K562 (cell line): ENCODE measurements at regions not wholly inside any gene's neighbourhood (a gene's known extent, or its start where the extent isn't known, plus 50 kb on each side); places are given as distances from the start of the nearest gene placed in this dataset.

ENCODE experiments used
- ATAC-seq: fragments of 200-7000 bp; cut with Tn5 transposase; 3 replicates; pipeline ENCODE4 v1.9.1; 2020; ENCODE audit warnings: moderate library complexity
- BruUV-seq: library from RNA; stranded (reverse); fragments of 400-500 nt; replicated peaks from 2 replicates; lab custom pipeline; 2021; lab: Mats Ljungman, UMichigan
- CTCF ChIA-PET: fragments of 300-600 bp; formaldehyde crosslinking; extraction: SDS; loops from one replicate; lab custom pipeline; 2021; ENCODE audit warnings: low intra/inter-chr PET ratio; lab: Yijun Ruan, JAX
- POLR2A ChIA-PET: fragments of 300-600, 350-650 bp; sonication (Branson Sonifier 250); formaldehyde crosslinking; extraction: SDS; loops from one replicate; lab custom pipeline; 2021; ENCODE audit warnings: antibody characterized with exemption, inconsistent platforms; lab: Yijun Ruan, JAX
- DNase-seq, 4 experiments: peaks; one replicate each; pipeline versions ENCODE4 v3.0.0 to v3.0.0-alpha.2; 2011 to 2018; ENCODE audit warnings: low spot score in 3 of 4, mixed read lengths in 3 of 4; ENCODE audit errors: extremely low read depth in 1 of 4
- FAIRE-seq: peaks from 2 replicates; lab custom pipeline; 2011; peaks lifted over from hg19 to GRCh38; lab: Jason Lieb, UNC
- H2AFZ ChIP-seq: 2 replicates; pipeline ENCODE4 v1.6.0; 2011; ENCODE audit warnings: low read depth, low read length, control low read depth, inconsistent platforms
- H3K27ac ChIP-seq: fragments of 200-600 bp; 3 replicates; pipeline ENCODE4 v1.8.0; 2011; ENCODE audit warnings: low read depth, mild to moderate bottlenecking, control low read depth, inconsistent platforms, low read length, moderate library complexity, mixed read lengths; ENCODE audit errors: extremely low read depth
- H3K27me3 ChIP-seq, 2 experiments: fragments of 300-600 bp in 1 of 2; 2 replicates in 1 of 2; 3 replicates in 1 of 2; pipeline versions ENCODE4 v1.6.0 to v1.8.0; 2011; ENCODE audit warnings: inconsistent platforms in 2 of 2, low read length in 2 of 2, mild to moderate bottlenecking in 1 of 2, mixed read lengths in 1 of 2, moderate library complexity in 1 of 2; ENCODE audit not compliant: control insufficient read depth in 2 of 2, insufficient read depth in 2 of 2
- H3K36me3 ChIP-seq: fragments of 300-600 bp; 3 replicates; pipeline ENCODE4 v1.8.0; 2011; ENCODE audit warnings: mild to moderate bottlenecking, low read length, inconsistent platforms; ENCODE audit not compliant: control insufficient read depth, insufficient read depth
- H3K4me1 ChIP-seq, 2 experiments: fragments of 200-600 bp in 1 of 2; replicated peaks in 1 of 2; 2 replicates in 1 of 2; 3 replicates in 1 of 2; pipeline versions ENCODE4 v1.5.1 to v1.8.0; 2011; ENCODE audit warnings: inconsistent platforms in 2 of 2, low read length in 2 of 2, mild to moderate bottlenecking in 1 of 2, mixed read lengths in 1 of 2, moderate library complexity in 1 of 2; ENCODE audit not compliant: control insufficient read depth in 2 of 2, insufficient read depth in 2 of 2
- H3K4me2 ChIP-seq: 2 replicates; pipeline ENCODE4 v1.6.1; 2011; ENCODE audit warnings: low read length, control low read depth, inconsistent platforms, mixed read lengths; ENCODE audit not compliant: insufficient read depth
- H3K4me3 ChIP-seq: fragments of 200-600 bp; sonication (generic), shearing (Covaris generic); 2 replicates; pipeline ENCODE4 v1.5.1; 2016; ENCODE audit warnings: control low read depth, inconsistent platforms
- H3K79me2 ChIP-seq: fragments of 200-600 bp; 3 replicates; pipeline ENCODE4 v1.8.0; 2011; ENCODE audit warnings: low read length, inconsistent platforms; ENCODE audit not compliant: control insufficient read depth, insufficient read depth
- H3K9ac ChIP-seq, 2 experiments: 2 replicates each; pipeline versions ENCODE4 v1.6.0 to v1.6.1; 2011; ENCODE audit warnings: low read depth in 2 of 2, low read length in 2 of 2, control low read depth in 1 of 2, inconsistent platforms in 1 of 2, mild to moderate bottlenecking in 1 of 2, mixed read lengths in 1 of 2; ENCODE audit not compliant: insufficient read depth in 1 of 2
- H3K9me1 ChIP-seq: one replicate; pipeline ENCODE4 v1.6.0; 2011; ENCODE audit warnings: inconsistent platforms, mild to moderate bottlenecking, low read length, moderate library complexity; ENCODE audit not compliant: control insufficient read depth, insufficient read depth
- H3K9me3 ChIP-seq: replicated peaks from 2 replicates; pipeline ENCODE4 v1.5.1; 2011; ENCODE audit warnings: low read depth, low read length, inconsistent platforms; ENCODE audit not compliant: control insufficient read depth, insufficient read depth
- H4K20me1 ChIP-seq: replicated peaks from 2 replicates; pipeline ENCODE4 v1.6.1; 2011; ENCODE audit warnings: low read length, inconsistent platforms, mixed read lengths; ENCODE audit not compliant: control insufficient read depth, insufficient read depth
- CHCHD3 ChIP-seq: fragments of 250-450 bp; sonication (Bioruptor Pico); IDR thresholded peaks from 2 replicates; pipeline ENCODE4 v2.1.2; 2022; ENCODE audit warnings: mild to moderate bottlenecking
- GATAD2B ChIP-seq: fragments of 450-650 bp; IDR thresholded peaks from 2 replicates; pipeline ENCODE4 v1.6.1; 2017; ENCODE audit warnings: mild to moderate bottlenecking, borderline replicate concordance
- HDAC2 ChIP-seq: fragments of 450-650 bp; IDR thresholded peaks from 2 replicates; pipeline ENCODE4 v1.6.1; 2016; ENCODE audit warnings: mild to moderate bottlenecking
- HMGN3 ChIP-seq: IDR thresholded peaks from 2 replicates; pipeline ENCODE4 v1.6.1; 2011; ENCODE audit warnings: borderline replicate concordance, low read depth, mild to moderate bottlenecking, mixed read lengths, low read length; ENCODE audit not compliant: insufficient read length; ENCODE audit errors: extremely low read depth
- HNRNPH1 ChIP-seq: fragments of 200-400 bp; formaldehyde crosslinking; optimal IDR thresholded peaks from 2 replicates; pipeline ENCODE3; 2017; ENCODE audit warnings: low read depth, mild to moderate bottlenecking, low read length, moderate library complexity
- JUND ChIP-seq, 2 experiments: IDR thresholded peaks; 2 replicates in 1 of 2; 3 replicates in 1 of 2; pipeline ENCODE4 v1.6.1; 2011; ENCODE audit warnings: borderline replicate concordance in 2 of 2, low read depth in 2 of 2, low read length in 2 of 2, improper control_type of control experiment in 1 of 2, missing biosample characterization in 1 of 2, missing genetic modification characterization in 1 of 2, missing genetic modification reagents in 1 of 2
- MED1 ChIP-seq: sonication (generic); formaldehyde crosslinking; IDR thresholded peaks from 2 replicates; pipeline ENCODE4 v1.8.1; 2023; ENCODE audit warnings: missing genetic modification reagents, borderline replicate concordance
- RBM39 ChIP-seq: fragments of 200-400 bp; formaldehyde crosslinking; optimal IDR thresholded peaks from 2 replicates; pipeline ENCODE3; 2018; ENCODE audit warnings: low read depth, low read length
- RERE ChIP-seq: sonication (generic); formaldehyde crosslinking; IDR thresholded peaks from 2 replicates; pipeline ENCODE4 v1.8.0; 2023; ENCODE audit warnings: missing genetic modification reagents, mild to moderate bottlenecking, borderline replicate concordance
- SLC30A9 ChIP-seq: fragments of 250-450 bp; sonication (Bioruptor Pico); IDR thresholded peaks from 2 replicates; pipeline ENCODE4 v1.8.0; 2022; ENCODE audit warnings: mild to moderate bottlenecking, moderate library complexity
- SMAD1 ChIP-seq: fragments of 150-350 bp; IDR thresholded peaks from 2 replicates; pipeline ENCODE4 v1.6.1; 2014; ENCODE audit warnings: low read length, low read depth; ENCODE audit not compliant: partially characterized antibody
- STAT5B ChIP-seq: fragments of 250-450 bp; sonication (Bioruptor Pico); IDR thresholded peaks from 2 replicates; pipeline ENCODE4 v1.8.0; 2021; ENCODE audit warnings: mild to moderate bottlenecking, inconsistent platforms
- ZNF592 ChIP-seq: fragments of 450-650 bp; IDR thresholded peaks from 2 replicates; pipeline ENCODE4 v1.6.1; 2017; ENCODE audit warnings: antibody characterized with exemption, mild to moderate bottlenecking
- WGBS: fragments of 100-300 bp; shearing (Covaris generic); methylation state at CpG from one replicate; pipeline ENCODE4 v1.1.6; 2016; ENCODE audit warnings: low coverage, mixed read lengths; ENCODE audit not compliant: insufficient coverage; ENCODE audit errors: missing lambda C conversion rate; 5-methylcytosine and 5-hydroxymethylcytosine counted together
- in situ Hi-C: fragments of 300-500 bp; cut with MboI; formaldehyde crosslinking; loops from 4 replicates; pipeline ENCODE4 v1.15.0; 2018; ENCODE audit warnings: inconsistent platforms, mixed read lengths
- intact Hi-C: fragments of 100-400 bp; cut with micrococcal nuclease; formaldehyde crosslinking; loops from 2 replicates; pipeline ENCODE4 v1.14.2; 2022

DNA sequence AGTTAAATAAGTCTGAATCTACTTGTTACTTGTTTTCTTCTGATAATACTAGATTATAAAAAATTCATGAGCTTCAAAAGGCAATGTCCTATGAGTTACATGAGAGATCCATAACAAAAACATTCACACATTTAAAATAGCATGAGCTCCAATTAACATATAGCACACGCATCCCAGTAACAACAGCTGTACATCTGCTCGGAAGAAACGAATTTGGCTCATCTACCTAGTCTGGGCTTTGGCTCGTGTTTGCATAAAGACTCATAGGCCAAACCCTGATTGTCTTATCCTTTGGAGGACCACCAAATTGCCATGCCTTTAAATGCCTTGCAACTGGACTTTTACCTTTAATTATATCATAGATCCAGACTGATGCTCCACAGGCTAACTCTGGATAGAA lies 259.7 kb upstream of the CHD6 start:
- no peak overlapping the region for H2AFZ ChIP-seq
- H3K4me2 ChIP-seq: no peak overlapping the region
- POLR2A ChIA-PET: interaction anchor here (0.7 kb wide), 1 partner anchor 9 kb away, joined by 3 read pairs; no protein-coding TSS in a partner anchor
- no peak for ATAC-seq
- H3K9me3 ChIP-seq: no peaks in the 10 kb centered on the region
- H3K4me1 ChIP-seq: no peaks in the 10 kb centered on the region
- CTCF ChIA-PET: no interaction called here
- H3K9me1 ChIP-seq: no peaks in the 10 kb centered on the region
- in situ Hi-C loops (no loop called here), intact Hi-C loops (no loop called here)
- no peak overlapping the region for H3K4me3 ChIP-seq
- no peak overlapping the region for H3K27ac ChIP-seq
- no peaks in the 10 kb centered on the region for H3K79me2 ChIP-seq
- H4K20me1 ChIP-seq: no peaks in the 10 kb centered on the region
- BruUV-seq: no TSS peak
- no peak for DNase-seq
- 0 out of 5 replicates have a peak, but pooled peaks cover 0 to 2% of the 10 kb centered on the region in 2 experiments for H3K27me3 ChIP-seq
- no peaks in the 10 kb centered on the region for H3K36me3 ChIP-seq
- H3K9ac ChIP-seq: no peak overlapping the region
- WGBS: 0% methylated on average over 4 of the region's 4 CpGs
- no peak for FAIRE-seq
- TF ChIP-seq RERE (CRISPR knock-in tag) (no peak), ZNF592 (no peak), HMGN3 (no peak), STAT5B (no peak), RBM39 (no peak), SMAD1 (no peak), HNRNPH1 (no peak), GATAD2B (no peak), JUND (IDR thresholded peaks at IDR 0.05; ENCODE audit: borderline replicate concordance, low read depth, low read length) (no peak), JUND (tag; IDR thresholded peaks at IDR 0.05; ENCODE audit: borderline replicate concordance, low read depth, low read length) (no peak), HDAC2 (no peak), MED1 (CRISPR knock-in tag) (no peak), CHCHD3 (CRISPR knock-in tag) (no peak), SLC30A9 (CRISPR knock-in tag) (no peak)
